ENCODE measurements at regions not wholly inside any gene's neighbourhood (a gene's known extent, or its start where the extent isn't known, plus 50 kb on each side); places are given as distances from the start of the nearest gene placed in this dataset.

DNA sequence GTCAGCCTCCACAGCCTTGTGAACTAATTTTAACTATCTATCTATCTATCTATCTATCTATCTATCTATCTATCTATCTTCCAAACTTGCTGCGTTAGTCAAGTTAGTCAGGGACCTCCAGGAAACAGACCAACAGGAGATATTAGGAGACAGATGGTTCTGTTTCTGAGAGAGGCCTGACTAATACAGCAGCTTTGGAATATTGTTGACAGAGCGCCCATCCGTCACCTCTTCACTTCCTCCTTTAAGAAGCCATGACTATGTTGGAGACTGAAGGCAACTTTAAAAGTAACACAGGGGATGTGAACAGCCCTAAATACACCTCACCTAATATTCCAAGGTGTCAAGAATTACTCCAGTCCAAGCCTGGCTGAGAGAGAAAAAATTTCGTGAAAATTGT is 280.9 kb upstream of the IGFBP3 start:
- intact Hi-C loops (cut with micrococcal nuclease): no loop called here
- no peak for DNase-seq (ENCODE audit: low spot score)
- Mint-ChIP-seq H3K4me3 (ENCODE audit: low read depth) (no peak overlapping the region), H3K27ac (no peak overlapping the region), H3K27me3 (ENCODE audit: low read depth) (no peaks in the 10 kb centered on the region), H3K9me3 (no peaks in the 10 kb centered on the region), H3K36me3 (ENCODE audit: low read depth) (no peaks in the 10 kb centered on the region), H3K4me1 (ENCODE audit: low read depth) (no peaks in the 10 kb centered on the region)

- Mint-ChIP-seq H3K27me3 (ENCODE audit: low read depth) (no peaks in the 10 kb centered on the region), H3K4me1 (ENCODE audit: low read depth) (no peaks in the 10 kb centered on the region), H3K27ac (no peak overlapping the region), H3K36me3 (ENCODE audit: low read depth) (no peaks in the 10 kb centered on the region), H3K9me3 (no peaks in the 10 kb centered on the region), H3K4me3 (ENCODE audit: low read depth) (no peak overlapping the region)
- no peak for DNase-seq (ENCODE audit: low spot score)
- intact Hi-C loops (cut with micrococcal nuclease): no loop called here
These were observed 277.6 kb upstream of the IGFBP3 start for GRCh38 chr7:46198701-46199100.

DNA sequence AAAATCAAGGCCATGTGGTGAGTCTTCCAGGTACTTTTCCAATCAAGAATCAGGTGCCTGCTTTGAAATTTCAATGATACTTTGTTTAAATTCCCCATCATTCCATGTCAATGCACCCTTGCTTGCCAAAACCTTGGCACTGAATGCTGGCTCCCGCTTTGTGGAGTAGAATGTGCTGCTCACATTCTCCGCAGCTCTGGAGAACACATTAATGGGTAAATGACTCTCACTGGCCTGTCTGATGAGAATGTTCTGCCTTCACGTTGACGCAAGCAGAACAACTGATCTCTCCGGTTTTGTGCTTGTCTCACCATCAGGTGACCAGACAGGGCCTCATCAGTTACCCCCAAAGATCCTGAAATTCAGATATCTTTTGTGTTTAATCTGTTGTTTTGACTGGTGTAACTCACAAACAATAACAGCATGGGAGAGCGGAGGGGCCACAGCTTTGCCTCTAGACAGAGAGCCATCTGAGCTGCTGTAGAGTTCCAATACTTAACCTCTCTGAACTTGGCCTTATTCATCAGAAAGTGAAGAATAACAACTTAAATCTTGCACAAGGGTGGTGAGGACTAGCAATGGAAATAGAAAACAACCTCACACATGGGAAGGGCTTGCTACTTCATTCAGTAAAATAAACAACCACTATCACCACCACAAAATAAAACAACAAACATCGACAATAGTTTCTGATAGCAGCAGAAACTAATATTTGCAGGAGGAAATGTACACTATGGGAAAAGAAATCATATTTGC is 276.9 kb upstream of the IGFBP3 start:
- DNase-seq (ENCODE audit: low spot score): no peak
- Mint-ChIP-seq H3K4me1 (ENCODE audit: low read depth) (no peaks in the 10 kb centered on the region), H3K27me3 (ENCODE audit: low read depth) (no peaks in the 10 kb centered on the region), H3K36me3 (ENCODE audit: low read depth) (no peaks in the 10 kb centered on the region), H3K9me3 (no peaks in the 10 kb centered on the region), H3K27ac (no peak overlapping the region), H3K4me3 (ENCODE audit: low read depth) (no peak overlapping the region)
- intact Hi-C loops (cut with micrococcal nuclease): no loop called here

GRCh38 chr7:46195934-46196333 is 274.9 kb upstream of the IGFBP3 start:
- Mint-ChIP-seq H3K27me3 (ENCODE audit: low read depth) (no peaks in the 10 kb centered on the region), H3K4me1 (ENCODE audit: low read depth) (no peaks in the 10 kb centered on the region), H3K4me3 (ENCODE audit: low read depth) (no peak overlapping the region), H3K9me3 (no peaks in the 10 kb centered on the region), H3K36me3 (ENCODE audit: low read depth) (no peaks in the 10 kb centered on the region), H3K27ac (no peak overlapping the region)
- no peak for DNase-seq (ENCODE audit: low spot score)
- intact Hi-C loops (cut with micrococcal nuclease): no loop called here

- H3K36me3 Mint-ChIP-seq (ENCODE audit: low read depth): no peaks in the 10 kb centered on the region
- H3K27ac Mint-ChIP-seq: no peak overlapping the region
- intact Hi-C loops (cut with micrococcal nuclease): no loop called here
- H3K4me1 Mint-ChIP-seq (ENCODE audit: low read depth): no peaks in the 10 kb centered on the region
- no peaks in the 10 kb centered on the region for H3K27me3 Mint-ChIP-seq (ENCODE audit: low read depth)
- no peaks in the 10 kb centered on the region for H3K9me3 Mint-ChIP-seq
- H3K4me3 Mint-ChIP-seq (ENCODE audit: low read depth): no peak overlapping the region
- no peak for DNase-seq (ENCODE audit: low spot score)
These were observed 271.2 kb upstream of the IGFBP3 start for GRCh38 chr7:46192271-46192670.

DNA sequence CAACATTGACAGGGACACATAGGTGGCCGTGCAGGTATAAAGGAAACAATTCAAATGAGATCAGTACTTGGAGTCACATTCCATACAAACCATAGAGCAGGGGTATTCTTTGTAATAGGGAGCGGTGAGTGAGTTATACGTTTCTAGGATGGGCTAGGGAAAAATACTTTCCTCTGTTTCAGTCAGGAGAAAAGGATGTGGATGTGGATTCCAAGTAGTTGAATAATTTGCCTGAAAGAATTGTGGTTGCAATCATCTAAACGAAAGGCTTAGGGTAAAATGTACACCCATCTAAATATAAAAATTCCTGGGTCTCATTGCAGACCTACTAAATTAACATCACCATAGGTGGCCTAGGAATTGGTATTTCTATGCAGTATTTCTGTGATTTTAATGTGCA is 270.7 kb upstream of the IGFBP3 start:
- no peaks in the 10 kb centered on the region for H3K36me3 Mint-ChIP-seq (ENCODE audit: low read depth)
- intact Hi-C loops (cut with micrococcal nuclease): no loop called here
- H3K4me1 Mint-ChIP-seq (ENCODE audit: low read depth): no peaks in the 10 kb centered on the region
- DNase-seq (ENCODE audit: low spot score): no peak
- H3K9me3 Mint-ChIP-seq: no peaks in the 10 kb centered on the region
- no peak overlapping the region for H3K27ac Mint-ChIP-seq
- no peaks in the 10 kb centered on the region for H3K27me3 Mint-ChIP-seq (ENCODE audit: low read depth)
- no peak overlapping the region for H3K4me3 Mint-ChIP-seq (ENCODE audit: low read depth)

GRCh38 chr7:46191296-46191695 is 270.2 kb upstream of the IGFBP3 start:
- no peak overlapping the region for H3K27ac Mint-ChIP-seq
- no peak for DNase-seq (ENCODE audit: low spot score)
- no peaks in the 10 kb centered on the region for H3K9me3 Mint-ChIP-seq
- H3K4me1 Mint-ChIP-seq (ENCODE audit: low read depth): no peaks in the 10 kb centered on the region
- H3K27me3 Mint-ChIP-seq (ENCODE audit: low read depth): no peaks in the 10 kb centered on the region
- H3K4me3 Mint-ChIP-seq (ENCODE audit: low read depth): no peak overlapping the region
- no peaks in the 10 kb centered on the region for H3K36me3 Mint-ChIP-seq (ENCODE audit: low read depth)
- intact Hi-C loops (cut with micrococcal nuclease): no loop called here

GRCh38 chr7:46189255-46189790 is 268.3 kb upstream of the IGFBP3 start:
- H3K36me3 Mint-ChIP-seq (ENCODE audit: low read depth): no peaks in the 10 kb centered on the region
- H3K9me3 Mint-ChIP-seq: no peaks in the 10 kb centered on the region
- intact Hi-C loops (cut with micrococcal nuclease): no loop called here
- H3K4me3 Mint-ChIP-seq (ENCODE audit: low read depth): no peak overlapping the region
- DNase-seq (ENCODE audit: low spot score): no peak
- H3K4me1 Mint-ChIP-seq (ENCODE audit: low read depth): no peaks in the 10 kb centered on the region
- no peak overlapping the region for H3K27ac Mint-ChIP-seq
- H3K27me3 Mint-ChIP-seq (ENCODE audit: low read depth): no peaks in the 10 kb centered on the region

GRCh38 chr7:46186131-46186530 is 265.1 kb upstream of the IGFBP3 start:
- H3K27ac Mint-ChIP-seq: no peak overlapping the region

DNA sequence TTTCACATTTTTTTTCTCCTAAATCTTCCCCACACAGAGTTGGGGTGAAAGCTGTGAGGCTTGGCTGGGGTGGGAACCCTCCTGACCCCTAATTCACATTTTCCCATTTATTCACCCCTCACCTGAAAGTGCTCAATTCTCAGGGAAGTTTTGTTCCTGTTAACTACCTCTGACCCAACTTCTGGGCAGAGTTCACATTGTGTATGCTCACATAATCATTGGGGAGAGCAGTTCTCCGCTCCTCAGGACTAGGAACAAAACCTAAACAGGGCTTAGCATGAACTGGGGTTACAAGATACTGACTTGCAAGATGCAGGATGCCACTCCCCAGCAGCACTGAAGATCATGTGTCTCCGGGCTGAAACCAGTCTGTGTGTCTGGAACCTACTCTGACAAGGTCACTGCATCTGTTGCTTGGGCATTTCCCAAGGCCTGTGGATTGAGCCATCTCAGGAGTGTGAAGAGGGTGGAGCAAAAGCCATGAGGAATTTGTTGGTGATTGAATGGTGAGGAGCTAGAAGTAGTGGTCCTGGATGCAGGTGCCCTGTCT is 258.1 kb upstream of the IGFBP3 start:
- Mint-ChIP-seq H3K4me1 (ENCODE audit: low read depth) (no peaks in the 10 kb centered on the region), H3K9me3 (peaks cover 5% of the 10 kb centered on the region), H3K36me3 (ENCODE audit: low read depth) (no peaks in the 10 kb centered on the region), H3K4me3 (ENCODE audit: low read depth) (no peak overlapping the region), H3K27ac (no peak overlapping the region), H3K27me3 (ENCODE audit: low read depth) (no peaks in the 10 kb centered on the region)
- intact Hi-C loops (cut with micrococcal nuclease): no loop called here
- DNase-seq (ENCODE audit: low spot score): no peak

More at GRCh38 chr7:46186131-46186530, 265.1 kb upstream of the IGFBP3 start:
- Mint-ChIP-seq H3K9me3 (no peaks in the 10 kb centered on the region), H3K4me3 (ENCODE audit: low read depth) (no peak overlapping the region), H3K4me1 (ENCODE audit: low read depth) (no peaks in the 10 kb centered on the region), H3K36me3 (ENCODE audit: low read depth) (no peaks in the 10 kb centered on the region), H3K27me3 (ENCODE audit: low read depth) (no peaks in the 10 kb centered on the region)
- intact Hi-C loops (cut with micrococcal nuclease): no loop called here
- no peak for DNase-seq (ENCODE audit: low spot score)

DNA sequence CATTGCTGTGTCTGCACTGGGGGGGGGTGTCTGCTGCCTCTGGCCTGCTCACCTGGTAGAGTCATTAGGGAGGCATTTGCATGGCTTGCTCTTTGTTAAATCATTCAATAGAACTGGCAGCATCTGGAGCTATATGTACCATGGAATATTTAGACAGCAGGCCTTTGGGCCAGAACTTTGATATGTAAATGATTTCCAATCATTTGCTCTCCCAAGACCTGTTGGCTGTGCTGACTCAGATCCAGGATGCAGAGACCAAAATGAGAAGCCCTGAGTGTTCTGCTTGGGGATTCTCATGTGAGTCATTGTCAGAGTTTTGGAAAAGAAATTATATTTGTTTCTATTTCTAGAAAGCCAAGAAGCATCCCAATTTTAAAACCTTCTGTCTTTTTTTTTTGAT is 257.6 kb upstream of the IGFBP3 start:
- Mint-ChIP-seq H3K36me3 (ENCODE audit: low read depth) (no peaks in the 10 kb centered on the region), H3K4me1 (ENCODE audit: low read depth) (no peaks in the 10 kb centered on the region), H3K4me3 (ENCODE audit: low read depth) (no peak overlapping the region), H3K27ac (no peak overlapping the region), H3K27me3 (ENCODE audit: low read depth) (no peaks in the 10 kb centered on the region), H3K9me3 (peaks cover 5% of the 10 kb centered on the region)
- intact Hi-C loops (cut with micrococcal nuclease): no loop called here
- DNase-seq (ENCODE audit: low spot score): no peak

- Mint-ChIP-seq H3K27me3 (ENCODE audit: low read depth) (no peaks in the 10 kb centered on the region), H3K4me1 (ENCODE audit: low read depth) (no peaks in the 10 kb centered on the region), H3K4me3 (ENCODE audit: low read depth) (no peak overlapping the region), H3K36me3 (ENCODE audit: low read depth) (no peaks in the 10 kb centered on the region), H3K9me3 (peaks cover 5% of the 10 kb centered on the region), H3K27ac (no peak overlapping the region)
- intact Hi-C loops (cut with micrococcal nuclease): no loop called here
- DNase-seq (ENCODE audit: low spot score): no peak
These were observed 256.7 kb upstream of the IGFBP3 start for GRCh38 chr7:46177821-46178220.

GRCh38 chr7:46175221-46175620 is 254.1 kb upstream of the IGFBP3 start:
- Mint-ChIP-seq H3K27me3 (ENCODE audit: low read depth) (no peaks in the 10 kb centered on the region), H3K27ac (no peak overlapping the region), H3K36me3 (ENCODE audit: low read depth) (no peaks in the 10 kb centered on the region), H3K9me3 (no peaks in the 10 kb centered on the region), H3K4me1 (ENCODE audit: low read depth) (no peaks in the 10 kb centered on the region), H3K4me3 (ENCODE audit: low read depth) (no peak overlapping the region)
- intact Hi-C loops (cut with micrococcal nuclease): no loop called here
- no peak for DNase-seq (ENCODE audit: low spot score)
